ENCODE measurements at regions not wholly inside any gene's neighbourhood (a gene's known extent, or its start where the extent isn't known, plus 50 kb on each side); places are given as distances from the start of the nearest gene placed in this dataset.
A peak's percentile ranks its signal among the peaks of the same experiment; 100 is the strongest.

GRCh38 chr4:182019148-182019652, 224.0 kb upstream of the TENM3 start (continued):
- TF ChIP-seq HSF1 (IDR thresholded peaks at IDR 0.05; ENCODE audit: low read depth, low read length) (no peak), TCF7 (IDR thresholded peaks at IDR 0.05; ENCODE audit: borderline replicate concordance) (peak; percentile 72; the same call in 1 of the 2 replicates), ZNF217 (IDR thresholded peaks at IDR 0.05) (no peak), ZNF274 (IDR thresholded peaks at IDR 0.05; ENCODE audit: insufficient read depth, insufficient read length) (no peak), SMARCA5 (IDR thresholded peaks at IDR 0.05) (no peak), ZNF687 (IDR thresholded peaks at IDR 0.05) (peak; percentile 68), IKZF2 (IDR thresholded peaks at IDR 0.05) (peak; percentile 76 to 80; a peak in 3 of 4 replicates), RFX5 (IDR thresholded peaks at IDR 0.05; ENCODE audit: low read depth, low read length) (no peak), SKIL (IDR thresholded peaks at IDR 0.05; ENCODE audit: low read depth, poor library complexity, severe bottlenecking) (peak; percentile 30), CEBPB (IDR thresholded peaks at IDR 0.05; ENCODE audit: borderline replicate concordance in 1 of 2, low read depth in 2 of 2, low read length in 2 of 2) (no peak), NKRF (conservative IDR thresholded peaks at IDR 0.05) (no peak), YBX1 (IDR thresholded peaks at IDR 0.05) (no peak), ETV6 (conservative IDR thresholded peaks at IDR 0.05 in 1 of 2, IDR thresholded peaks at IDR 0.05 in 1 of 2; ENCODE audit: borderline replicate concordance in 1 of 2, low read depth in 1 of 2) (peak in 1 of 2 experiments; percentile 48; a peak in 1 of 4 replicates), ZBTB4 (CRISPR knock-in tag; IDR thresholded peaks at IDR 0.05) (no peak), ESRRA (IDR thresholded peaks at IDR 0.05; ENCODE audit: low read length) (no peak)

All from GM12878 (cell line).